CD4-positive, alpha-beta T cell (primary cell): ENCODE measurements at regions not wholly inside any gene's neighbourhood (a gene's known extent, or its start where the extent isn't known, plus 50 kb on each side); places are given as distances from the start of the nearest gene placed in this dataset.

Experiments used
- ATAC-seq: fragments of 200-7000 bp; cut with Tn5 transposase; one replicate; pipeline ENCODE4 v1.10.0; 2022; ENCODE audit warnings: mild to moderate bottlenecking; ENCODE audit not compliant: poor library complexity
- CTCF ChIA-PET: fragments of 350-600 bp; sonication (Branson Sonifier 250); formaldehyde crosslinking; loops from one replicate; lab custom pipeline; 2021; ENCODE audit warnings: antibody characterized with exemption, inconsistent platforms; lab: Charles Lee
- POLR2A ChIA-PET: fragments of 350-600 bp; sonication (Branson Sonifier 250); formaldehyde crosslinking; loops from one replicate; lab custom pipeline; 2021; ENCODE audit warnings: antibody characterized with exemption, inconsistent platforms; lab: Charles Lee
- DNase-seq, 14 experiments: peaks; one replicate each; pipeline ENCODE4 v3.0.0-alpha.2; 2013 to 2020; ENCODE audit warnings: mixed read lengths in 2 of 14
- H3K27ac ChIP-seq, 2 donors: one replicate each; pipeline versions ENCODE4 v1.5.1 to v1.7.0; 2013; ENCODE audit warnings: low read length in 2 of 2, low read depth in 1 of 2, mild to moderate bottlenecking in 1 of 2
- H3K27me3 ChIP-seq, 2 experiments: 1 replicate in 1 of 2; 2 replicates in 1 of 2; pipeline versions ENCODE4 v1.6.1 to v1.7.0; 2013; ENCODE audit warnings: low read length in 2 of 2, control low read depth in 1 of 2, mild to moderate bottlenecking in 1 of 2, moderate library complexity in 1 of 2; ENCODE audit not compliant: insufficient read depth in 2 of 2, control insufficient read depth in 1 of 2
- H3K36me3 ChIP-seq: one replicate; pipeline ENCODE4 v1.6.1; 2013; ENCODE audit warnings: low read length, control low read depth; ENCODE audit not compliant: insufficient read depth
- H3K4me1 ChIP-seq: one replicate; pipeline ENCODE4 v1.6.1; 2013; ENCODE audit warnings: low read length, control low read depth; ENCODE audit not compliant: insufficient read depth
- H3K4me3 ChIP-seq: one replicate; pipeline ENCODE4 v1.5.1; 2013; ENCODE audit warnings: mild to moderate bottlenecking, low read length, moderate library complexity
- H3K9me3 ChIP-seq, 2 experiments: 1 replicate in 1 of 2; 2 replicates in 1 of 2; pipeline versions ENCODE4 v1.6.1 to v1.7.0; 2013; ENCODE audit warnings: low read length in 2 of 2, mild to moderate bottlenecking in 2 of 2, control low read depth in 1 of 2, moderate library complexity in 1 of 2; ENCODE audit not compliant: control insufficient read depth in 1 of 2, insufficient read depth in 1 of 2
- H3K27ac Mint-ChIP-seq: one replicate; pipeline ENCODE4 v1.8.0; 2020; ENCODE audit warnings: mixed read lengths
- H3K27me3 Mint-ChIP-seq: one replicate; pipeline ENCODE4 v1.8.0; 2021; ENCODE audit warnings: mixed read lengths
- H3K36me3 Mint-ChIP-seq: one replicate; pipeline ENCODE4 v1.8.0; 2021; ENCODE audit warnings: low read depth, mixed read lengths
- H3K4me1 Mint-ChIP-seq: one replicate; pipeline ENCODE4 v1.8.0; 2021; ENCODE audit warnings: low read depth, mixed read lengths
- H3K4me3 Mint-ChIP-seq: one replicate; pipeline ENCODE4 v1.8.0; 2020; ENCODE audit warnings: mild to moderate bottlenecking, mixed read lengths
- H3K9me3 Mint-ChIP-seq: one replicate; pipeline ENCODE4 v1.8.0; 2020; ENCODE audit warnings: mixed read lengths
- CTCF ChIP-seq: fragments of 200-600 bp; IDR thresholded peaks from one replicate; pipeline ENCODE4 v1.8.0; 2022; ENCODE audit warnings: antibody characterized with exemption, mild to moderate bottlenecking
- intact Hi-C, 2 experiments: fragments of 100-400 bp; cut with DNase I in 1 of 2; cut with micrococcal nuclease in 1 of 2; formaldehyde crosslinking; loops; one replicate each; pipeline versions ENCODE4 v1.15.1 to v1.9.0; 2023 to 2025; cut with DNase I, micrococcal nuclease

GRCh38 chr18:38042211-38042890 is 476.8 kb upstream of the CELF4 start:
- intact Hi-C loops, result no loop called here
- Mint-ChIP-seq H3K27ac (no peak overlapping the region), H3K4me3 (no peak overlapping the region), H3K9me3 (peaks cover 2% of the 10 kb centered on the region), H3K36me3 (no peaks in the 10 kb centered on the region), H3K4me1 (no peaks in the 10 kb centered on the region), H3K27me3 (no peaks in the 10 kb centered on the region)
- ChIA-PET CTCF (no interaction called here), POLR2A (no interaction called here)
- no peak for ATAC-seq
- Histone ChIP-seq H3K4me1 (no peaks in the 10 kb centered on the region), H3K36me3 (no peaks in the 10 kb centered on the region), H3K9me3 (peaks cover 0 to 9% of the 10 kb centered on the region in 2 experiments), H3K27ac (no peak overlapping the region), H3K4me3 (no peak overlapping the region), H3K27me3 (no peaks in the 10 kb centered on the region)
- no peak for DNase-seq
- TF ChIP-seq CTCF, result no peak

GRCh38 chr18:38038242-38038641 is 472.6 kb upstream of the CELF4 start:
- Histone ChIP-seq H3K4me3 (no peak overlapping the region), H3K27ac (no peak overlapping the region), H3K27me3 (no peaks in the 10 kb centered on the region), H3K9me3 (peaks cover 0 to 9% of the 10 kb centered on the region in 2 experiments), H3K4me1 (no peaks in the 10 kb centered on the region), H3K36me3 (no peaks in the 10 kb centered on the region)
- ChIA-PET CTCF (no interaction called here), POLR2A (no interaction called here)
- H3K27ac Mint-ChIP-seq, result no peak overlapping the region
- H3K27me3 Mint-ChIP-seq, result no peaks in the 10 kb centered on the region
- H3K4me1 Mint-ChIP-seq, result no peaks in the 10 kb centered on the region
- DNase-seq (no peak), ATAC-seq (no peak)
- no peaks in the 10 kb centered on the region for H3K9me3 Mint-ChIP-seq
- intact Hi-C loops, result no loop called here
- H3K36me3 Mint-ChIP-seq, result no peaks in the 10 kb centered on the region
- TF ChIP-seq CTCF, result no peak
- no peak overlapping the region for H3K4me3 Mint-ChIP-seq

GRCh38 chr18:38035193-38035592 is 469.6 kb upstream of the CELF4 start:
- CTCF ChIA-PET, result no interaction called here
- no peak overlapping the region for H3K27ac Mint-ChIP-seq
- no peaks in the 10 kb centered on the region for H3K27me3 Mint-ChIP-seq
- no peak for DNase-seq
- Histone ChIP-seq H3K9me3 (peaks cover 0 to 15% of the 10 kb centered on the region in 2 experiments), H3K4me1 (no peaks in the 10 kb centered on the region), H3K27me3 (no peaks in the 10 kb centered on the region), H3K36me3 (no peaks in the 10 kb centered on the region), H3K27ac (no peak overlapping the region), H3K4me3 (no peak overlapping the region)
- no peaks in the 10 kb centered on the region for H3K4me1 Mint-ChIP-seq
- intact Hi-C loops, result no loop called here
- H3K36me3 Mint-ChIP-seq, result no peaks in the 10 kb centered on the region
- POLR2A ChIA-PET, result no interaction called here
- no peaks in the 10 kb centered on the region for H3K9me3 Mint-ChIP-seq
- no peak overlapping the region for H3K4me3 Mint-ChIP-seq
- TF ChIP-seq CTCF, result no peak
- no peak for ATAC-seq
